ENCODE measurements at regions not wholly inside any gene's neighbourhood (a gene's known extent, or its start where the extent isn't known, plus 50 kb on each side); places are given as distances from the start of the nearest gene placed in this dataset.
"Not testable (repeated sequence)": the region's sequence is repeated elsewhere in the genome, so short reads cannot be mapped to it uniquely, and the experiment has no call there.

GRCh38 chr5:162786234-162786633 lies 651.2 kb upstream of the CCNG1 start:
- peak; percentile 56 for DNase-seq (ENCODE audit: low spot score)

- DNase-seq (ENCODE audit: low spot score), result no peak
Measured at GRCh38 chr5:162796507-162796906, 640.9 kb upstream of the CCNG1 start.

GRCh38 chr5:162800301-162800700 lies 637.1 kb upstream of the CCNG1 start:
- no peak for DNase-seq (ENCODE audit: low spot score)

- no peak for DNase-seq (ENCODE audit: low spot score)
Measured at GRCh38 chr5:162801235-162801634, 636.2 kb upstream of the CCNG1 start.

GRCh38 chr5:162806195-162806594 lies 631.2 kb upstream of the CCNG1 start:
- no peak for DNase-seq (ENCODE audit: low spot score)

- DNase-seq (ENCODE audit: low spot score), result no peak
Measured at GRCh38 chr5:162811071-162811470, 626.3 kb upstream of the CCNG1 start.

GRCh38 chr5:162816816-162817215 lies 620.6 kb upstream of the CCNG1 start:
- no peak for DNase-seq (ENCODE audit: low spot score)

GRCh38 chr5:162817364-162817763 lies 620.0 kb upstream of the CCNG1 start:
- DNase-seq (ENCODE audit: low spot score), result peak; percentile 14

- DNase-seq (ENCODE audit: low spot score), result not testable (repeated sequence)
Measured at GRCh38 chr5:162821664-162822063, 615.7 kb upstream of the CCNG1 start.

- no peak for DNase-seq (ENCODE audit: low spot score)
Measured at GRCh38 chr5:162824360-162824759, 613.0 kb upstream of the CCNG1 start.

GRCh38 chr5:162837155-162837554 lies 600.2 kb upstream of the CCNG1 start:
- no peak for DNase-seq (ENCODE audit: low spot score)

GRCh38 chr5:162842727-162843126 lies 594.7 kb upstream of the CCNG1 start:
- peak; percentile 2 for DNase-seq (ENCODE audit: low spot score)

GRCh38 chr5:162852134-162852533 lies 585.3 kb upstream of the CCNG1 start:
- peak; percentile 2 for DNase-seq (ENCODE audit: low spot score)

- DNase-seq (ENCODE audit: low spot score), result no peak
Measured at GRCh38 chr5:162858770-162859169, 578.6 kb upstream of the CCNG1 start.

GRCh38 chr5:162870966-162871365 lies 566.4 kb upstream of the CCNG1 start:
- no peak for DNase-seq (ENCODE audit: low spot score)

GRCh38 chr5:162882629-162883028 lies 554.8 kb upstream of the CCNG1 start:
- no peak for DNase-seq (ENCODE audit: low spot score)

GRCh38 chr5:162886717-162887116 lies 550.7 kb upstream of the CCNG1 start:
- no peak for DNase-seq (ENCODE audit: low spot score)

- no peak for DNase-seq (ENCODE audit: low spot score)
Measured at GRCh38 chr5:162888268-162888667, 549.1 kb upstream of the CCNG1 start.

- DNase-seq (ENCODE audit: low spot score), result peak; percentile 0
Measured at GRCh38 chr5:162911873-162912272, 525.5 kb upstream of the CCNG1 start.

- no peak for DNase-seq (ENCODE audit: low spot score)
Measured at GRCh38 chr5:162916368-162916767, 521.0 kb upstream of the CCNG1 start.

GRCh38 chr5:162929104-162929503 lies 508.3 kb upstream of the CCNG1 start:
- DNase-seq (ENCODE audit: low spot score), result no peak

- DNase-seq (ENCODE audit: low spot score), result no peak
Measured at GRCh38 chr5:162931501-162931900, 505.9 kb upstream of the CCNG1 start.

GRCh38 chr5:162939991-162940390 lies 497.4 kb upstream of the CCNG1 start:
- no peak for DNase-seq (ENCODE audit: low spot score)

GRCh38 chr5:162948677-162949076 lies 488.7 kb upstream of the CCNG1 start:
- DNase-seq (ENCODE audit: low spot score), result no peak

- DNase-seq (ENCODE audit: low spot score), result peak; percentile 13
Measured at GRCh38 chr5:162956570-162956969, 480.8 kb upstream of the CCNG1 start.
